Fibroblast of upper back skin (primary cell): ENCODE measurements at regions not wholly inside any gene's neighbourhood (a gene's known extent, or its start where the extent isn't known, plus 50 kb on each side); places are given as distances from the start of the nearest gene placed in this dataset.

ENCODE experiments used
- DNase-seq: peaks from one replicate; pipeline ENCODE4 v3.0.0-alpha.2; 2013

GRCh38 chr2:167492486-167492885, 604.2 kb downstream of the XIRP2 start:
- DNase-seq = peak; percentile 28

- DNase-seq = no peak
These were observed 603.5 kb downstream of the XIRP2 start for GRCh38 chr2:167491788-167492187.

- no peak for DNase-seq
These were observed 602.2 kb downstream of the XIRP2 start for GRCh38 chr2:167490455-167490854.

DNA sequence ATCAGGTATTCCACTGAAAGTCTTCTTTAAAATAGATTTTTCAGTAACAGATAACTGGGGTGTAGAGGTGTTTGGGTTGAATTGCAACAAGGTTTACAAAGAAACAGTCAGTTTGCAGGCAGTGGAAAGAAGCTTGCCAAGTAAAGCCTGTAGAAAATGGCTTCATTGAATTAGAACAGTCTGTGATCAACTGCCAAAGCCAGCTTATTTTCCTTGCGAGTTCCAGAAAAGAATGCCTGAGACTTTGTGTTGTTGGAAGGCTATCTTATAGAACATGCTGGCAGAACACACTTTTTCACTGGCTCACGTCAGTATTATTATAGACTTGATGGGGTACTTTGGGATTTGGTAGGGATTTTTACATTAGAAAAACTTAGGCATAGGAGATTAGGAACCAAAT, 601.0 kb downstream of the XIRP2 start:
- no peak for DNase-seq

GRCh38 chr2:167487728-167488127, 599.4 kb downstream of the XIRP2 start:
- no peak for DNase-seq

- DNase-seq = no peak
These were observed 596.6 kb downstream of the XIRP2 start for GRCh38 chr2:167484875-167485274.

GRCh38 chr2:167480986-167481309, 592.7 kb downstream of the XIRP2 start:
- DNase-seq = no peak

DNA sequence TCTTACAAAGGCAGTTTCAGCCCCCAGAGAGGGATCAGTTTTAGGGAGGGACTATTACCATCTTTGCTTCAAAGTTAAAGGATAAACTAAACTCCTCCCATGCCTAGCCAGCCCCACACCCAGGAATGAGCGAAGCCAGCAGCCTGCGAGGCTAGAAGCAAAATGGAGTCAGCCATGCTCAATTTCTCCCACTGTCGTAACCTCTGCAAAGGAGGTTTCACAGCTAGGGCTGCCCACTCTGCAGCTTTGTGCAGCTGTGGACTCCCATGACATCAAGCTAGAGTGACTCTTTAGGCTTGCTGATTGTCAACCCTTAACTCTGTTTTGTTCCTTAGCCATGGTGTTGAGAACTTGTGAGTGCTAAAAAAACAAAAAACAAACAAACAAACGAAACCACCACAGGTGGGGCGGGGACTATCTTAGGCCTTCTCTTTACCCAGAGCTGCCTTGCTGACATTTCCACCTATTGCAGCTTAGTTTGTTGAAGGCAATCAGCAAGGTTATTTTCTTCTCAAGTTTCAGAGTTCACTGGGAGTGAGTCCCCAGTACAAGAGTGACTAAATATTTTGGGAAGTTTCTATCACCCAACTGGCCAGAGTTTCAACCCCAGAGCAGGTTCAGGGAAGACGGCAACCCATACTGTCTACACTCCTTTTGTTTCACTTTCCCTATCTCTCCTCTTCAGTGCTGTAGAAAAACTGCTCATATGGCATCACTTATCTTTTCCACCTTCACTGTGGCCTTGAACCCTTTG, 592.1 kb downstream of the XIRP2 start:
- no peak for DNase-seq

- DNase-seq = no peak
These were observed 589.9 kb downstream of the XIRP2 start for GRCh38 chr2:167478196-167478595.

- no peak for DNase-seq
These were observed 587.5 kb downstream of the XIRP2 start for GRCh38 chr2:167475791-167476190.

DNA sequence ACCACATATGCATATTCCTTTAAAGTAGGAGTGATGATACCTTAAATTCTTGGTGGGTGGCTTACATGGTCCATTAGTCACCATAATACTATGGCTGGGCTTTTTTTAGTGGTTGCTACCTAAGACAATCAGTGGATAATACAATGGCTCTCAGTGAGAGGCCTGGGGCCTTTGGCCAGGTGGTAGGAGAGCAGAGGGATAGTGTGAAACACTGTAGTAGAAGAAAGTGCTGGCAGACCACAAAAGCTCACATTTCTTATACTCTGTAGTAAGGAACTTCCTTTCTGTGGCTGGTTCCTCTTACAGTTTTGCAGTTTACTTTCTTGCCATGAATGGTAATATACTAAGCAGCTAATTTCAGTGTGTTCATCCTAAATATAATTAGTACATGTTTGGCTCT, 583.5 kb downstream of the XIRP2 start:
- DNase-seq = no peak

DNA sequence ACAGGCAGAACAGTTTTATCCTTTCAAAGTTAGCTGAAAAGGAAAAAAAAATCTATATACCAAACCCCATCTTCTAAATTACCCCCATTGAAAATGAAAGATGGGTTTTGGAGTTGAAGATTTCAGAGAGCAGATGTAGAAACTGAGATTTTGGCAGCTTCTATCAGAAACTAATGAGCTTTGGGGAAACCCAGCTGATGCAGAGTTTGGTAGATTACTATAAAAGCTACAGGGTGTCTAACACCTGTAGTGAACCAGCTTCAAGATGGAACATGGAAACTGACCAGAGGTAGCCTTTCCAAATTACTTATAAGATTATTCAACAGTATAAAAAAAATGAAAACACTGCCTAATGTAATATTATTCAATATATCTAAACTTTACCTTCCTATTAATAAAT, 583.1 kb downstream of the XIRP2 start:
- DNase-seq = no peak

DNA sequence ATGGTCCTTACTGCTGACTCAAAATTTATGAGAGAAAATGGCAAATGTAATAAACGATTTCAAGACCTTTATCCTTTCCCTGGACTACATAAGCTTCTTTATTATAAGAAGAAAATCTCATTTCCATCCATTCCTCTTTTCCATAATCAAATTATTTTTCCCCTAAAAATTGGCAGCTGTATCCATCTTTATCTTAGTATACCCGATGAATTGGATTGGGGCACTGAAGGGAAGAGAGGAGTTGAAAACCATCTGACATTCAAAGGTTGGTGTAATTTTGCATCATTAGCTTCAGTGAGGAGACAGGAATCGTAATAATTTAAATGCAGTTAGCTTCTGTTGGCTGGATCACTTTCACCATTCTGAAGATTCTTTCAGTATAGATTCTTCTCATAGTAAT, 574.1 kb downstream of the XIRP2 start:
- DNase-seq = no peak

GRCh38 chr2:167454036-167454435, 565.8 kb downstream of the XIRP2 start:
- DNase-seq = no peak

DNA sequence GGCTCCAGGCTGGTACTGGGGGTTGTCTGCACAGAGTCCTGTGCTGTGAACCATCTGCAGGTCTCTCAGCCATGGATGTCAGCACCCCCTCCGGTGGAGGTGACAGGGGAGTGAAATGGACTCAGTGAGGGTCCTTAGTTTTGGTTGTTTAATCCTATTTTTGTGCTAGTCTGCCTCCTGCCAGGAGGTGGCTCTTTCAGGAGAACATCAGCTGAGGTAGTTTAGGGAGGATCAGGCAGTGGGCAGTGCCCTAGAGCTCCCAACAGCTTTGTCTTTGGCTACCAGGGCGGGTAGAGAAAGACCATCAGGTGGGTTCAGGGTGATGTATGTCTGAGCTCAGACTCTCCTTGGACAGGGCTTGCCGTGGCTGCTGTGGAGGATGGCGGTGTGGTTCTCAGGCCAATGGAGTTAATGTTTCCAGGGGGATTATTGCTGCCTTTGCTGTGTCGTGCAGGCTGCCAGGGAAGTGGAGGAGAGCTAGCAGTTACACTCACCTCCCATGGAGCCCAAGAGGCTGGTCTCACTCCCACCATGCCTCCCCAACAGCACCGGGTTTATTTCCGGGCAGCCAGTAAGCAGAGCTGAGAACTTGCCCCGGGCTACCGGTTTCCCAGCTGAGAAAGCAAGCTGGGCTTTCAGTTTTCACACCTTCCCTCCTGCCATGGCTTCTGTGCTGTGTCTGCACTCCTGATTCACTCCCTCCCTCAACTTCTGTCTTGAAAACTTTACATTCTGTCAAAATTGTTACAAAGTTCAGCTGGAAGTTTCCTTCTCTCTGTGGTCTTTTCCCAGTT, 563.4 kb downstream of the XIRP2 start:
- DNase-seq = no peak

- DNase-seq = no peak
These were observed 562.1 kb downstream of the XIRP2 start for GRCh38 chr2:167450364-167450763.

DNA sequence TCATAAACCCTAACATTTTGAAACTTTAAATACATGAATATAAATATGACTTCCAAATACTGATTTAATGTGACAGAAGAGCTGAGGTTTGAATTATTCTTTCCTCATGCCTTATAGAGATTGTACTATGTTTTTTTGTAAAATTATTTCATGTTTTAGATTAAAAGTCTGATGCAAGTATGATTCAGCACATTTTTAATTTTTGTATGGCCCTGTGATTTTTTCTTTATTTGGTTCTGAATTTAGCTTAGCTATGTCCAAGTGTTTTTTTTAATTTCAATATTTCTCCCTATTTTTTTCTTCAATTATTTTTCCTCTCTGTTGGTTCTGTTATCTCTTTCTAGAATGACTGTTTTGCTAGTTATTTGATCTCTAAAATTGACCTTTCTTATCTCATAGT, 552.1 kb downstream of the XIRP2 start:
- no peak for DNase-seq

GRCh38 chr2:167438206-167438605, 549.9 kb downstream of the XIRP2 start:
- peak; percentile 61 for DNase-seq

DNA sequence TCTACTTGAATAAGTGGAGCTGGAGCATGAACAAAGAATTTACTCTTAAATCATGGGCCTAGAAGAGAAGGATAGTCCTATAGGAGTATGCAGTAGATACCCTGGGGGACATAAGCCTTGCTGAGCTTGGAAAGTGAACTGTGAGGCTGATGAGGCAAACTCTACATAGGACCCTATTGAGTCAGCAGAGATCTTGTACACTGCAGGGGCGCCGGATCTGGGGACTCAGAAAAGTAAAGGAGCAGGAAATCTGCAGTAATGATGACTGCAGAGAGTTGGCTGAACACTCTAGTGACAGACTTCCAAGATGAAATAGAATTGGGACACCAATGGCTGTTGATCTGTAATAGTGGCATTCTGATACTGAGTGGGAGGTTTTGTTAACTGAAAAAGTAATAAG, 543.7 kb downstream of the XIRP2 start:
- no peak for DNase-seq

- no peak for DNase-seq
These were observed 542.2 kb downstream of the XIRP2 start for GRCh38 chr2:167430447-167430846.

- no peak for DNase-seq
These were observed 536.8 kb downstream of the XIRP2 start for GRCh38 chr2:167424803-167425755.

- no peak for DNase-seq
These were observed 535.9 kb downstream of the XIRP2 start for GRCh38 chr2:167424221-167424620.

- DNase-seq = no peak
These were observed 535.5 kb downstream of the XIRP2 start for GRCh38 chr2:167423731-167424130.
